HG02840 (cell line): ENCODE measurements at regions not wholly inside any gene's neighbourhood (a gene's known extent, or its start where the extent isn't known, plus 50 kb on each side); places are given as distances from the start of the nearest gene placed in this dataset.

ENCODE experiments used
- ATAC-seq: cut with Tn5 transposase; IDR thresholded peaks from one replicate; pipeline ENCODE4 v1.9.1; 2021; ENCODE audit warnings: mild to moderate bottlenecking, moderate library complexity, moderate number of reproducible peaks; ENCODE audit not compliant: unreplicated experiment, low FRiP score

GRCh38 chr3:72320095-72320954 lies 527.9 kb downstream of the SHQ1 start:
- no peak for ATAC-seq

- no peak for ATAC-seq
These were observed 528.8 kb downstream of the SHQ1 start for GRCh38 chr3:72319194-72320094.

DNA sequence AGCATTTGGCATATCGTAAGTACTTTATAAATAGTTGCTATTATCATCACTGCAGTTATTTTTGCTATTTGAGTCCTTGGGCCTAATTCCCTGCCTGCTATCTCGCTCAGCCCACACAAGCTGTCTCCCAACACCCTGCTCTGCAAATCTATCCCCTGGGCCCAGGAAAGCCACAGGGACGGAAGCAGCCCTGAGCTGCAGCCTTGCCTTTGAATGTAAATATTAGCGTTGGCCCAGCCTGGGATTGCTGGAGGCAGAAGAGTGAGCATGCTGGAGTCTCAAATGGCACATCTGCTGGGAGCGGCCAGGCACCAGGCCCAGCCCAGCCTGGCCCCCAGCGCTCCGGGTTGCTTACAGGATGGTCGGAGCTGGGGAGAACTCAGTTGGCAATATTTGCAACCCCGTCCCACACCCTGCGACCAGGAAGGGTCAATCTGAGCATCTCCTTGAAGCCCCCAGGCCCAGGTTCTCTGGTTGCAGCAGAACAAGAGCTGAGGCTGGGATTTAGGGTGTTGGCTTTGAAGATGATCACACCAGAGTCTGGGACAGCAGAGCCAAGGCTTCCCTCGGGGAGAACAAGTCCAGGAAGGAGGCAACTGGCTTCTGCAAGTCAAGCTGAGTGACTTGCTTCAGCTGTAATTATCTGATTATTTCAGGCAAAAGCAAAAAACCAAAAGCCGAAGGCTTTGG lies 529.6 kb downstream of the SHQ1 start:
- no peak for ATAC-seq

DNA sequence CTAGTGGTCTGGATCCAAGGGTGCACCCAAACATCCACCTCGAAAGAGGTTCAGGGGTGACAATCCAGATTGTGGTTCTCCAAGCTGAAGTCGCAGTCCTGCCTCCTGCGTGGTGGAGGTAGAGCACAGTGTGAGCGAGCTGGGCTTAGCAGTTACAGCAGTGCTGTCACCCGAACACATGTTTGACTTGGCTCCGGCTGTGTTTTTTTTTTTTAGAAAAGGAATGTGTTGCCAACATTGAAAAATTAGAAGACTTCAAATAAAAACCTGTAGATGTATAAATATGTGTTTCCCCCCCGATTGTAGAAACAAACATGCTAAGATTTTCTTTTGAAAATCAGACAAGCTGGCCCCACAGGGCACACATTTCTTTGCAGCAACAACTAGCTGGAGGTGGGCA lies 530.8 kb downstream of the SHQ1 start:
- no peak for ATAC-seq

DNA sequence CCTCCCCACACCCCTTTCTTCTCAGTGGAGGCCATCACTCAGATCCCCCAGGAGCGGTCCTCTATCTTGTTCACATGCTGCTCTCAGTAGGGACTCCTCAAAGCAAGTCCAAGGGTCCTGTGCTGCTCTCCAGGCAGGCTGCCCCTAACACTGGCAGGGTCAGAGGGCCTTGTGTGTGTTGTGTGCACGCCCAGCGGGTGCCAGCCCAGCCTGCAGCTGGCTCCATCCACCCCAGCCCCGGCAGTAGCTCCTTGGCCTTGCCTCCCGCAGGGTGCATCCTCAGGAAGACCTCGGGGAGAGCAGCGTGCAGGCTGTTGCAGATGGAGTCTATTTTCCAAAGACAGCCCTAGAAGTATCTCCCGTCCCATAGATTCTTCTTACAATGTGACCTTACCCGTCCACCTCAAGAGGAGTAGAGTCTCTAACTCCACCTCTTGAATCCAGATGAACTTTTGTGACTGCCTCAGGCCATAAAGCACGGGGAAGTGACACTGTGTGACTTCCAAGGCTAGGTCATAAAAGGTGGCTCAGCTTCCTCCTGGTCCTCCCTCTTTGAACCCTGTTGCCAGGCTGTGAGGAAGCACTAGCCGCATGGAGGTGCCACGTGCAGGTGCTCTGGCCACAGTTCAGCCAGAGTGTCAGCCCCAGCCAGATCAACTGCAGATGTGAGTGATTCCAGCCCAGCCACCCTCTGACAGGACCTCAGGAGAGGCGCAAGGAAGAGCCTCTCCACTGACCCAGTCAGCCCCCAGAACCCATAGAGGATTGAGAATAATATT lies 531.6 kb downstream of the SHQ1 start:
- ATAC-seq: no peak

DNA sequence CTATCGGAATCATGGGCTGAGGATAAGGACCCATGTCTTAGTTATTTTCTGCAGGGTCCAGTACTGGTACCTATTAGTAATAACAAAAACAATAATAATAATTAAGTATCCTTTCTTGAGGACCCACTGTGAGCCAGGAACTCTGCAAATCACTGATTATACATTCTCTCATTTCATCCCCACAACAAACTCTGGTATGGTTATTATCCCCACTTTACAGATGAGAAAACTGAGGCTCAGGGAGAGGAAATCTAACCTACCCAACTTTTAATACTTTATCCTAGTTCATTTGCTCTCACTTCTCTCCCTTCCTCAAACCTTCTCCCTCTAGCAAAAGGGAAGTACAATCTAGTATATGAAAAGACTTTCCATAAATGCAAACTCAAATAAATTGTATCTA lies 528.4 kb upstream of the PROK2 start:
- ATAC-seq: no peak

- peak; percentile 33 for ATAC-seq
These were observed 527.4 kb upstream of the PROK2 start for GRCh38 chr3:72312339-72312738.

GRCh38 chr3:72311425-72311824 lies 526.5 kb upstream of the PROK2 start:
- no peak for ATAC-seq

GRCh38 chr3:72310419-72311380 lies 525.8 kb upstream of the PROK2 start:
- peak; percentile 91 for ATAC-seq

- ATAC-seq: no peak
These were observed 524.9 kb upstream of the PROK2 start for GRCh38 chr3:72309661-72310418.

DNA sequence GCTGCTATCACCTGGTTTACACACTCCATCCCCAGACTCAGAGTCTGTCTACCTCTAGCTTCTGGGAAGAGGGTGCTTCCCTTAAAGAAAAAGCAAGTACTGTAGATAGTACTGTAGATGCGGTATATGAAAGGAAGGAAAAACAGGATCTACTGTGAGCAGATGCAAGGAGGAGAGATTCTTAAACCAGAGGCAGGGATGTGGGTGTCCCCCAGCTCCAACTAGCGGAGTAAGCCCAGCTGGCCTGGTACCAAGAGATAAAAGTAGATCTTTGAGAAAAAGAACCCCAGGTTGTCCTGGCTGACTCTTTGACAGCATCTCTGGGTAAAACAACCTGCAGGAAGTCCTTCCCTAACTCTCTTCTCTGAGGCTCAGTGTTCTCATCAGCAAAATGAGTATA lies 523.7 kb upstream of the PROK2 start:
- no peak for ATAC-seq

DNA sequence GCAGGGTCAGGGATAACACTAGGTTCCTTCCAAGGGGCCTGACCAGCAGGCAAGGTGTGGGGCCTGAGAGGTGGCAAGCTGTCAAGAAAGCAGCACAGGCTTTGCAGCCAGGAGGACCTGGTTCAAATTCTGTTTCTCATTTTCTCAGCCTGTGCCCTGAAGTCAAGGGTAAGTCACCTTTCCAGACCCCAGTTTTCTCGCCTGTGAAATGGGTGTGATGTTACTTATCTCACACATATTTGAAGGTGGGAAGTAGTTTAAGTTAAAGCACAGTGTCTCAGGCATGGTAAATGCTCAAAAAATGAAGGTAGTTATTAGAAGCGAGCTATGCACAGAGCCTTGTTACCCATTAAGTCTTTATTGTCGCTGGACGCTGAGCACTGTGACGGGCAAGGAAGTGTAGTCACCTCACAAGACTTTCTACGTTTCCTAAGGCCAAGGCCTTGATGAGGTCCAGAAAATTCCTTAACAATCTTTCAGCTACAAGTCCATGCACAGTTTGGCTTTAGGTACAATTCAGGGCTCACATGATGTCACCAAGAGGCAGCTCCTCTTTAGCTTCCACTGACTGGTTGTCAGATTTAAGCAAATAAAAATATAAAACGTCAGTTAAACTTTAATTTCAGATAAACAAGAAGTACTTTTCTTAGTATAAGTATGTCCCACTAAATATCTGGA lies 522.6 kb upstream of the PROK2 start:
- ATAC-seq: no peak

- no peak for ATAC-seq
These were observed 521.9 kb upstream of the PROK2 start for GRCh38 chr3:72306800-72307341.

- ATAC-seq: no peak
These were observed 519.0 kb upstream of the PROK2 start for GRCh38 chr3:72303926-72304325.

DNA sequence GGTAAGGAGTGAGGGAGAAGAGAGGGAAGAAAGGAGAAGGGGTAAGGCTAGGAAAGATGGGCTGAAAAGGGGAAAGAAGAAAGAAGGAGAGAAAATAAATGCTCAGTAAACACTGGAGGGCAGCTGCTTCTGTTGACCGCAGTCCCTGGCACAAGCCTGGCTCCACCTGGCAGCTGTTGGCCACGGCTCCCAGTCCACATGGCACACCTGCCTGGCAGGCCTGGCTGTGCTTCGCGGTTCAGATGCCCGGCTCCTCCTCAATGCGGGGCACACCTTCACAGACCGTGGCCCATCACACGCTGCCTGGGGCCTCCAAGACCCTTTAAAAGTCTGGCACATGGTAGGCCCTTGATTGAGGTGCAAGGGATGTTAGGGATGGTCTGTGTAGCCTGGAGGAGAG lies 516.8 kb upstream of the PROK2 start:
- no peak for ATAC-seq

DNA sequence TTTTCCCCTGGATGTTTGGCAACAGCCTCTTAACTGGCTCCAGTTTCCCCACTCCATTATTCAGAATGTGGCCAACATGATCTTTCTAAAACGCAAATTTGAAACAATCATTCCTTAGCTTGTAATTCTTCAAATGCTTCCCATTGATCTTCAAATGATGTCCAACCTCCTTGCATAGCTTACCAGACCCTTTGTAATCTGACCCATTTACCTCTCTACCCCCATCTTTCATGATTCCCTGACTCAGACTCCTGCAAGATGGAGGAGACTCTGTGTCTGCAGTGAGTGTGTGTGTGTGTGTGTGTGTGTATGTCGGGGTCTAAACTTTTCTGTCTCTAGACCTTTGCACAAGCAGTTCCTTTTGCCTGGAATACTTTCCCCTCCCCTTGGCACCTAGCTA lies 515.7 kb upstream of the PROK2 start:
- ATAC-seq: no peak

GRCh38 chr3:72299823-72300222 lies 514.9 kb upstream of the PROK2 start:
- no peak for ATAC-seq
